NCI-H460 (cell line): ENCODE measurements at regions not wholly inside any gene's neighbourhood (a gene's known extent, or its start where the extent isn't known, plus 50 kb on each side); places are given as distances from the start of the nearest gene placed in this dataset.
A peak's percentile ranks its signal among the peaks of the same experiment; 100 is the strongest.

Experiments
- DNase-seq: peaks from one replicate; pipeline ENCODE4 v3.0.0-alpha.2; 2016; ENCODE audit warnings: low read depth; ENCODE audit errors: extremely low read depth

GRCh38 chr9:14031810-14032209, 282.1 kb downstream of the NFIB start:
- DNase-seq = no peak

GRCh38 chr9:14031060-14031414, 282.9 kb downstream of the NFIB start:
- no peak for DNase-seq

DNA sequence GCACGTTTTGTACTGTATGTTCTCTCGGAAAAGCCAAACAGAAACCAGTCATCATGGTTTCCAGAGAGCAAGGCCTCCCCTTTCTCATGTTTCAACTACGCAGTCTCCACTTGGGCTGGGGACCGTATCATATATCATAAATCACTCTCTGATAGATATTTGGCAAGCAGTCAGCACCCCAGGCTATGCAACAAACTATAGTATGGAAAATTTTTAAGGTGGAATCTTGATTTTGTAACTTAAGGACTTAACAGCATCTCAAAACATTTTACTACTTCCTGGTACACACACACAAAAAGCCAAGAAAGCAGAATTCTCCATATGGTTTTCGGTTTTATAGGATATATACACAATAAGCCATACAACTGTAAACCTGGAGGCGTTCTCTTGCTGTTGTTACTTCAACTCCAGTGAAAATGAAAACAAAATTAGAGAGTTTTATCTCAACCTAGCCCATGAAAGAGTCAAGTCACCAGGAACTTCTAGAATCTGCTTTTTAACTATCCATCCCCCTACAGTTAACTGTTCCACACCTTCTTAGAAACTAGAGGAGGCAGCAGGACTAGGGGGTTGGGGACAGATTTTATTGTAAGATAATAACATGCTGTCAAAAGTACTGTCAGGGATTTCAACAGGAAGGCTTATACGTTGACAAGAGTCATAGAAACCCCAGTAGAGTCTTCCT, 283.4 kb downstream of the NFIB start:
- DNase-seq = peak; percentile 62

- no peak for DNase-seq
Observed at GRCh38 chr9:14029806-14030374, 284.1 kb downstream of the NFIB start.

- DNase-seq = no peak
Observed at GRCh38 chr9:14027116-14027800, 286.7 kb downstream of the NFIB start.

DNA sequence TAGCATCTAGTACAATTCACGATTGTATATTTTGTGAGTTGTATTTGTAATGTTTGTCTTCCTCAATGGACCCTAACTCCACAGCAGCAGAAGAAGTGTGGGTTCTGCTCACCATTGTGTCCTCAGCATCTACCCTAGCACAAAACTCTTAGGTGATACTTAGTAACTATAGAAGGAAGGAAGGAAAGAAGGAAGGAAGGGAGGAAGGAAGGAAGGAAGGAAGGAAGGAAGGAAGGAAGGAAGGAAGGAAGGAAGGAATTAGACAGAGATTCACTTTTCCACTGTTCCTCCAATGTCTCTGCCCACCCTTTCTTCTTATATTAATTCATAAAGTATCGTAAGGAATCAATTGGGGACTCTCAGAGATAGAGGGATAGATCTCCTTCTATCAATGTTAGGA, 288.2 kb downstream of the NFIB start:
- no peak for DNase-seq

GRCh38 chr9:14023285-14023684, 290.7 kb downstream of the NFIB start:
- no peak for DNase-seq

- no peak for DNase-seq
Observed at GRCh38 chr9:14021871-14022525, 291.9 kb downstream of the NFIB start.

DNA sequence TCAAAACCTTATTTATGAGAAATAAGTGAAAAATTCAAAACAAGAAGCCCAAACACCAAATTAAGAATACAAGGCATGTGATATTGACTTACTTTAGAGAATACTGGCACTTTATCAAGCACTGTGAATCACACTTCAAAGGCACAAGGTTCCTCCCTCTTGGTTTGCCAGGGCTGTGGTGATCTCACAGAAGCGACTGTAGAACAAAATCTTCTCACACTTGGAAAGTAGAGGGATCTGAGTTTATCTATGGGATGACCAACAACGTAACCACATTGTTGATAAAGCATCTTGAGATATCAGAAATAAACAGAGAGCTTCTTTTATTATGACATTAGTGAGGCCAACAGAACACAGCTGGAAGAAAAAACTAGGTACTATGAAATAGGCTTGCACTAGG, 295.9 kb downstream of the NFIB start:
- DNase-seq = no peak

GRCh38 chr9:14014744-14015143, 299.2 kb downstream of the NFIB start:
- DNase-seq = no peak

GRCh38 chr9:14014218-14014617, 299.7 kb downstream of the NFIB start:
- no peak for DNase-seq

DNA sequence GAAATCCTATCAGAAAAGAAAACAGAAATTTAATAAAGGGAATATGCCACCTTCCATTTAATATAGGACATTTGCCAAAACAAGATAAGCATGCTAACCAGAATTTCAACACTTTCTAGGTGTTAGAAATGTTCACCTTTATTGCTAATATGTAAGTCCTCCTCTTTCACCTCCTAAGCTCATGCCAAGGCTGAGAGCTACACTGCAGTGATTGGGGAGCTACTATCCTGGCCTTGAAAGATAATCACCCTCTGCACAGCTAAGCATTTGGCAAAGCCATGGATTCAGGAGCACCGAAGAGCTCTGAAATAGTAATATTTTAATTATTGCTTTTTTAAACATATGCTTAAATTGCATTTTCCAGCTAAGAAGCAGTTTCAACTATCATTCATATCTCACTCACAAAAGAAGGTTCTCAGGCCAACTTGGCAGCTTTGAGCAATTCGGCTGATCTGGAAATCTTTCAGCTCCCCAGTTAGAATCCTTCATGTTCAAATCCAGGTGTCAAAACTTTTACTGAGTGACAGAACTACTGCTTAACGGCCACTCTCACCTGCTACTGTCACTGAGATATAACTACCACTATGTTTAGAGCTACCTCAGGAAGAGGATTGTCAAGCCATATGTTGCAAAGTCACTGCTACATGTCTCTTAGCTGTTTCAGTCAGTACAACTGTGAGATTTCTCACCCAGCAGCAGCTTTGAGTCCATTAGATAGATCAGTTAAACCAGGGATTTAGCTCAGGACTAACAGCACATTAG, 302.0 kb downstream of the NFIB start:
- no peak for DNase-seq

DNA sequence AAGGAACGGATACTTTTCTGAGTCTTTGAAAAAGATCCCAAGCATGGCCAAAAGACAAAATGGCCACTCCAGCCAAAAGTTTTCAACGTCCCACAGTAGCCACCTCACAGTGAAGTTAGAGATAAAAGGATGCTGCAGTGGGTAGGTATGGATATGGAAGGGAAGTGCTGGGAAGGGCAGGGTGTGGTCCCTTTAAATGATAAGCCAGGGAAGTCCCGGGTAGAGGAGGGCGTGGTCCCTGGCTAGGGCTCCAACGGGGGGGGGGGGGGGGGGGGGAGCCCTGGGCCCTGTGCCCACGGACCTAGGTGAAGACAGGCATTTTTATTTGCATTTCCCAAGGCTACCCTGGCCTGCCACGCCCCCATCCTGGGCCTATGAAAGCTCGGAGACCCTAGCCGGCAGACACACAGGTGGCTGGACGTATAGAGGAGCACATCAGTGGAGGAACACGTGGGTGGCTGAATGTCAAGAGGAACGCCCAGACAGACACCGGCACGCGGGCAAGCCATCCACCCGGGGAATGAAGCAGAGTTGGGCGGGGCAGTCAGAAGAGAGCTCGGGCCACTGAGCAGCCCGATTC, 306.7 kb downstream of the NFIB start:
- DNase-seq = no peak

DNA sequence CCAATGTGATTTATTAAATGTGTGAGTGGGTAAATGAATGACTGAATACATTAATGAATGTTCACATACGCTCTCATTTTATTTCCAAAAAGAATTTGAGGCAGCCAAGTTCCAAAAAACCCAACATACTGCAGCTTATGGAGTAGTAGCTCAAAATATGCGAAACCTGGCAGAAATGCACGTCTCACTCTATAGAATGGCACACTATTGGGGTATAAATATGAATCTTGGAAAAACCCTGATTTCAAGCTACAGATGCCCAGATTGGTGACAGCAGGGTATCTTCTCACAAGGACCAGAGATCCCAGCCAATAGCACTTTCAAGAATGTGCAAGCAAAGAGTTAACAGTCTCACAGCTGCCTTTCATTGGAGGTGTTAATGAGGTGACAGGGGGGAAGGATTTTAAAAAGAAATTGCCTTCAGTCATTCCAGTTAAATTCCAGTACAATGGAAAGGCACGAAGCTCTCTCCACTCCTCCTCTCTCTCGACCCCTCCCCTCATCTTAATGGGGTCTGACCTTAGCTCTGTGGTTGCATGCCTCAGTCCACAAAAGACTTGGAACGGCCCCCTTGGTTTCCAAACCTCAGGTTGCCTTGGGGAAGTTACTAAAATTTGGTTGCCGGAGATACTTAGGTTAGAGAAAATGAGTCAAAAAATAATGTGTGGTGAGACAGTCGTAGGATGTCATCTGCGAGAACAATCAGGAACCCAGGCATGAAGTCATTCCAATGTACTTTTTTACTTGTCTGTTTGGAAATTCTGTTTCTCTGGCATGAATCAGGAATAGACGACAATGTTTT, 307.4 kb downstream of the NFIB start:
- DNase-seq = no peak

- no peak for DNase-seq
Observed at GRCh38 chr9:14004110-14004509, 309.8 kb downstream of the NFIB start.

DNA sequence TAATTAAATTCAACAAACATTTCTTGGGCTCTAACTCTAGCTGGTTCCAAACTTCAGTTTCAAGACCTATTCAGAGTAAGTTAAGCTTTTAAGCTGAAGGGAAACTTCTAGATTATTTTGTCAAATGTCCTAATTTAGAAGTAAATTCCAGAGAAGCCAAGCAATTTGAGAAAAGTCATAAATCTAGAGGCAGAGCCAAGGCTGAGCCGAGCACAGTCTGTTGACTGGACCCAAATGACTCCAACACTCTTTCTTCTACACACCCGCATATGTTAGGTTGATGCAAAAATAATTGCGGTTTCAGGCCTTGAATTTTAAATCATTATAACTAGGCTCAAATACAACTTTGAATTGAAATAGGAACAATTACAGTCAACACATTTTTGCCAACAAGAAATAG, 319.7 kb downstream of the NFIB start:
- no peak for DNase-seq

DNA sequence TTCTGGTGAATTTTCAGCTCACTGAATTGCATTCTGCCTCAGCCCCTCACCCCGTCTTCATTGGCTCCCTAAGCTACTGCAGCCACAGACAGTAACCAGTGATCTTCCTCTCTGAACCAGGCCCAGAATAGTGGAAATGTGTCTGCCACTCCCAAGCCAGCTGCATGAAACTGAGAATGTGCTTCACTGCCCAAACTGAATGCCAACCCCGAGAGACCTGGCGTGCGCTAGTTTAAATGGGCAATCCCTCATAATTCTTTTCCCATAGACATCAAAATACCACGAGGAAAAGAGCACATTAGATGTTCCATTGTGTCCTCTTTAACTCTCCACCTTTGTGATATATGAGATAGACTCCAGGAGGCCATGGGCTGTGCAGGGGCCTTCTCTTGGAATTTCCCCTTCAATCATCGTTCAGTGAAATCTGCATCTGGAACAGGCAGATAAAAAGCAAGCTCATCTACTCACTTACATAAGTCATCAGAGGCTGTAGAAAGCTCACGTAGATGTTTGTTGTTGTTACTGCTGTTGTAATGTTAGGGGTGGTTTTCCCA, 320.2 kb downstream of the NFIB start:
- no peak for DNase-seq

- no peak for DNase-seq
Observed at GRCh38 chr9:13992138-13993088, 321.5 kb downstream of the NFIB start.
